SK-N-SH (cell line): ENCODE measurements at regions not wholly inside any gene's neighbourhood (a gene's known extent, or its start where the extent isn't known, plus 50 kb on each side); places are given as distances from the start of the nearest gene placed in this dataset.

Experiments
- CTCF ChIA-PET: fragments of 300-600, 350-600 bp; formaldehyde crosslinking; extraction: SDS; loops from one replicate; lab custom pipeline; 2021; lab: Yijun Ruan, JAX
- POLR2A ChIA-PET: fragments of 350-600 bp; sonication (Branson Sonifier 250); formaldehyde crosslinking; extraction: SDS; loops from one replicate; lab custom pipeline; 2020; ENCODE audit warnings: antibody characterized with exemption, inconsistent platforms; lab: Yijun Ruan, JAX
- DNase-seq: peaks from one replicate; pipeline ENCODE4 v3.0.0; 2012
- H2AFZ ChIP-seq: fragments of 200-600 bp; sonication (generic); 2 replicates; pipeline ENCODE4 v1.8.1; 2016; ENCODE audit warnings: antibody characterized with exemption, mild to moderate bottlenecking, low read depth
- H3F3A ChIP-seq: fragments of 200-600 bp; sonication (generic); replicated peaks from 2 replicates; pipeline ENCODE3; 2016; ENCODE audit warnings: antibody characterized with exemption, mild to moderate bottlenecking; ENCODE audit not compliant: insufficient read depth
- H3K27ac ChIP-seq, 2 experiments: fragments of 200-500 bp in 1 of 2; fragments of 200-600 bp in 1 of 2; sonication (Bioruptor generic) in 1 of 2; sonication (generic), shearing (Covaris generic) in 1 of 2; 2 replicates each; pipeline versions ENCODE4 v1.5.1 to v1.6.1; 2014 to 2016; ENCODE audit warnings: low read depth in 2 of 2, inconsistent platforms in 1 of 2, low read length in 1 of 2, mild to moderate bottlenecking in 1 of 2, mixed read lengths in 1 of 2
- H3K27me3 ChIP-seq: fragments of 200-600 bp; sonication (generic), shearing (Covaris generic); 2 replicates; pipeline ENCODE4 v1.6.1; 2016; ENCODE audit warnings: mixed run types; ENCODE audit not compliant: insufficient read depth
- H3K36me3 ChIP-seq, 2 experiments: fragments of 200-500 bp in 1 of 2; fragments of 200-600 bp in 1 of 2; sonication (Bioruptor generic) in 1 of 2; sonication (generic) in 1 of 2; replicated peaks in 1 of 2; 2 replicates each; pipeline versions ENCODE3 to v1.5.1; 2014 to 2016; ENCODE audit warnings: low read length in 1 of 2, mild to moderate bottlenecking in 1 of 2; ENCODE audit not compliant: insufficient read depth in 2 of 2, control insufficient read depth in 1 of 2
- H3K4me1 ChIP-seq, 2 experiments: fragments of 200-500 bp in 1 of 2; fragments of 200-600 bp in 1 of 2; sonication (Bioruptor generic) in 1 of 2; sonication (generic), shearing (Covaris generic) in 1 of 2; 2 replicates each; pipeline versions ENCODE4 v1.5.1 to v1.6.1; 2014 to 2016; ENCODE audit warnings: low read depth in 1 of 2, low read length in 1 of 2, mixed run types in 1 of 2; ENCODE audit not compliant: insufficient read depth in 2 of 2, control insufficient read depth in 1 of 2
- H3K4me2 ChIP-seq: fragments of 200-600 bp; sonication (generic), shearing (Covaris generic); 2 replicates; pipeline ENCODE4 v1.6.1; 2017; ENCODE audit warnings: mixed run types
- H3K4me3 ChIP-seq, 2 experiments: fragments of 200-500 bp in 1 of 2; fragments of 200-600 bp in 1 of 2; sonication (Bioruptor generic) in 1 of 2; sonication (generic), shearing (Covaris generic) in 1 of 2; 2 replicates each; pipeline versions ENCODE4 v1.5.1 to v1.8.1; 2014 to 2016; ENCODE audit warnings: low read depth in 2 of 2, inconsistent platforms in 1 of 2, low read length in 1 of 2, mild to moderate bottlenecking in 1 of 2, mixed read lengths in 1 of 2, moderate library complexity in 1 of 2
- H3K79me2 ChIP-seq: fragments of 200-600 bp; sonication (generic); 2 replicates; pipeline ENCODE4 v1.8.1; 2017; ENCODE audit warnings: mild to moderate bottlenecking; ENCODE audit not compliant: insufficient read depth
- H3K9ac ChIP-seq: fragments of 200-600 bp; sonication (generic); 2 replicates; pipeline ENCODE4 v1.6.1; 2017; ENCODE audit warnings: mixed run types
- H3K9me2 ChIP-seq: fragments of 200-600 bp; sonication (generic); 2 replicates; pipeline ENCODE4 v1.6.1; 2017; ENCODE audit warnings: mixed run types
- H3K9me3 ChIP-seq: fragments of 200-600 bp; sonication (generic); 2 replicates; pipeline ENCODE4 v1.6.1; 2017; ENCODE audit warnings: mixed run types, mild to moderate bottlenecking, moderate library complexity
- H4K20me1 ChIP-seq: fragments of 200-600 bp; sonication (generic); 2 replicates; pipeline ENCODE4 v1.6.1; 2017; ENCODE audit warnings: mild to moderate bottlenecking, mixed run types; ENCODE audit not compliant: insufficient read depth
- EP300 ChIP-seq, 2 experiments: IDR thresholded peaks; 2 replicates each; pipeline versions ENCODE4 v1.4.0 to v1.6.1; 2012; ENCODE audit warnings: borderline replicate concordance in 1 of 2, low read depth in 1 of 2, low read length in 1 of 2
- FOSL2 ChIP-seq: IDR thresholded peaks from 2 replicates; pipeline ENCODE4 v1.4.0; 2012; ENCODE audit warnings: low read depth, mild to moderate bottlenecking, moderate library complexity, borderline replicate concordance
- FOXJ3 ChIP-seq: sonication (generic); formaldehyde crosslinking; IDR thresholded peaks from 2 replicates; pipeline ENCODE4 v1.5.1; 2020; ENCODE audit warnings: mild to moderate bottlenecking, missing genetic modification reagents
- FOXM1 ChIP-seq: IDR thresholded peaks from 2 replicates; pipeline ENCODE4 v1.4.0; 2012; ENCODE audit warnings: low read depth, mild to moderate bottlenecking
- GABPA ChIP-seq: IDR thresholded peaks from 2 replicates; pipeline ENCODE4 v1.4.0; 2012; ENCODE audit warnings: low read depth, mild to moderate bottlenecking
- IRF3 ChIP-seq: fragments of 150-350 bp; IDR thresholded peaks from 2 replicates; pipeline ENCODE4 v1.6.1; 2016; ENCODE audit warnings: mild to moderate bottlenecking, low read depth, low read length
- JUND ChIP-seq: IDR thresholded peaks from 2 replicates; pipeline ENCODE4 v1.4.0; 2012
- MAX ChIP-seq: IDR thresholded peaks from 2 replicates; pipeline ENCODE4 v1.4.0; 2012; ENCODE audit warnings: low read depth
- MEF2A ChIP-seq: IDR thresholded peaks from 2 replicates; pipeline ENCODE4 v1.4.0; 2012; ENCODE audit warnings: low read depth, borderline replicate concordance
- NFIC ChIP-seq: IDR thresholded peaks from 2 replicates; pipeline ENCODE4 v1.4.0; 2012; ENCODE audit warnings: borderline replicate concordance
- PBX3 ChIP-seq: IDR thresholded peaks from 2 replicates; pipeline ENCODE4; 2012
- POLR2AphosphoS5 ChIP-seq: IDR thresholded peaks from 2 replicates; pipeline ENCODE4 v1.6.1; 2012; ENCODE audit warnings: low read depth, low read length
- RXRA ChIP-seq: IDR thresholded peaks from 2 replicates; pipeline ENCODE4 v1.4.0; 2012; ENCODE audit warnings: low read depth, mild to moderate bottlenecking, borderline replicate concordance
- SMC3 ChIP-seq: IDR thresholded peaks from 2 replicates; pipeline ENCODE4 v1.6.1; 2012; ENCODE audit warnings: low read depth, low read length, improper control_type of control experiment
- TCF12 ChIP-seq: IDR thresholded peaks from 2 replicates; pipeline ENCODE4 v1.4.0; 2012
- TEAD4 ChIP-seq: IDR thresholded peaks from 2 replicates; pipeline ENCODE4 v1.4.0; 2012; ENCODE audit warnings: mild to moderate bottlenecking, borderline replicate concordance; ENCODE audit not compliant: insufficient read depth
- YY1 ChIP-seq: IDR thresholded peaks from 2 replicates; pipeline ENCODE4 v1.4.0; 2012; ENCODE audit warnings: low read depth, mild to moderate bottlenecking
- WGBS: methylation state at CpG from one replicate; pipeline ENCODE4 v1.1.6; 2017; ENCODE audit warnings: low lambda C conversion rate; 5-methylcytosine and 5-hydroxymethylcytosine counted together

- WGBS, result 64% methylated on average over 1 of the region's 1 CpG
- H3K79me2 ChIP-seq, result no peaks in the 10 kb centered on the region
- peak overlapping the region; percentile 27; the same call in 1 of the 2 replicates for H2AFZ ChIP-seq
- 0 out of 2 replicates have a peak overlapping the region, but pooled peaks have one; percentile 3 for H3K4me2 ChIP-seq
- peaks cover 14% of the 10 kb centered on the region for H3F3A ChIP-seq
- peak overlapping the region; percentile 19; the same call in 1 of the 2 replicates for H3K9ac ChIP-seq
- no peaks in the 10 kb centered on the region for H3K36me3 ChIP-seq
- peaks cover 0 to 16% of the 10 kb centered on the region in 2 experiments; a peak in 2 of 4 replicates for H3K4me1 ChIP-seq
- peak overlapping the region in 1 of 2 experiments; percentile 77; a peak in 2 of 4 replicates for H3K27ac ChIP-seq
- H3K9me3 ChIP-seq, result no peaks in the 10 kb centered on the region
- POLR2A ChIA-PET, result no interaction called here
- no peak overlapping the region for H3K4me3 ChIP-seq
- no peaks in the 10 kb centered on the region for H3K27me3 ChIP-seq
- H4K20me1 ChIP-seq, result no peaks in the 10 kb centered on the region
- TF ChIP-seq SMC3 (no peak), GABPA (no peak), FOSL2 (peak; percentile 94), MEF2A (0 out of 2 replicates have a peak, but pooled peaks have one; percentile 25), FOXM1 (peak; percentile 85), JUND (peak; percentile 97), IRF3 (no peak), NFIC (peak; percentile 70; the same call in 1 of the 2 replicates), TEAD4 (peak; percentile 76), RXRA (peak; percentile 28; the same call in 1 of the 2 replicates), EP300 (IDR thresholded peaks at IDR 0.05; ENCODE audit: borderline replicate concordance in 1 of 2, low read depth in 1 of 2, low read length in 1 of 2) (peak; percentile 39 to 94), YY1 (peak; percentile 79), TCF12 (peak; percentile 94), PBX3 (peak; percentile 90), POLR2AphosphoS5 (peak; percentile 70; the same call in 1 of the 2 replicates), MAX (peak; percentile 86; the same call in 1 of the 2 replicates), FOXJ3 (CRISPR knock-in tag) (no peak)
- no peak for DNase-seq
- no peaks in the 10 kb centered on the region for H3K9me2 ChIP-seq
- CTCF ChIA-PET, result no interaction called here
Observed at GRCh38 chr2:39996653-39997080, 217.6 kb upstream of the THUMPD2 start.
